ENCODE measurements at regions not wholly inside any gene's neighbourhood (a gene's known extent, or its start where the extent isn't known, plus 50 kb on each side); places are given as distances from the start of the nearest gene placed in this dataset.

- H3K27ac ChIP-seq: no peak overlapping the region
- CTCF ChIA-PET: no interaction called here
- no peaks in the 10 kb centered on the region for H3K27me3 ChIP-seq (ENCODE audit: insufficient read depth, low read depth)
- H3K79me2 ChIP-seq (ENCODE audit: low read depth): no peaks in the 10 kb centered on the region
- TF ChIP-seq EZH2 (IDR thresholded peaks at IDR 0.05; ENCODE audit: low read depth) (no peak), CTCF (conservative IDR thresholded peaks at IDR 0.05) (no peak)
- H3K36me3 ChIP-seq (ENCODE audit: low read depth): no peaks in the 10 kb centered on the region
- H3K9me3 ChIP-seq (ENCODE audit: insufficient read depth, low read depth): no peaks in the 10 kb centered on the region
- H3K4me3 ChIP-seq: no peak overlapping the region
- BruUV-seq (replicated peaks): no TSS peak
- H4K20me1 ChIP-seq (ENCODE audit: insufficient read depth): no peaks in the 10 kb centered on the region
- no peak for DNase-seq
- H3K4me1 ChIP-seq (replicated peaks; ENCODE audit: insufficient read depth): no peaks in the 10 kb centered on the region
- intact Hi-C loops (cut with micrococcal nuclease; ENCODE audit: unreplicated experiment): no loop called here
- POLR2A ChIA-PET (ENCODE audit: unreplicated experiment): no interaction called here
- H3K9me2 ChIP-seq (ENCODE audit: insufficient read depth): no peaks in the 10 kb centered on the region
- no peak overlapping the region for H3K4me2 ChIP-seq
- no peaks in the 10 kb centered on the region for H3F3A ChIP-seq (ENCODE audit: insufficient read depth, low read depth)
- no peak overlapping the region for H2AFZ ChIP-seq
These were observed 823.2 kb downstream of the DHX35 start for GRCh38 chr20:39785252-39785917.

GRCh38 chr20:39784693-39785092 is 822.5 kb downstream of the DHX35 start:
- no peak overlapping the region for H3K4me2 ChIP-seq
- no peaks in the 10 kb centered on the region for H3K27me3 ChIP-seq (ENCODE audit: insufficient read depth, low read depth)
- intact Hi-C loops (cut with micrococcal nuclease; ENCODE audit: unreplicated experiment): no loop called here
- H2AFZ ChIP-seq: no peak overlapping the region
- ChIA-PET POLR2A (ENCODE audit: unreplicated experiment) (no interaction called here), CTCF (no interaction called here)
- no peaks in the 10 kb centered on the region for H4K20me1 ChIP-seq (ENCODE audit: insufficient read depth)
- no peaks in the 10 kb centered on the region for H3F3A ChIP-seq (ENCODE audit: insufficient read depth, low read depth)
- H3K4me3 ChIP-seq: no peak overlapping the region
- H3K79me2 ChIP-seq (ENCODE audit: low read depth): no peaks in the 10 kb centered on the region
- TF ChIP-seq EZH2 (IDR thresholded peaks at IDR 0.05; ENCODE audit: low read depth): no peak
- TF ChIP-seq CTCF (conservative IDR thresholded peaks at IDR 0.05): no peak
- H3K4me1 ChIP-seq (replicated peaks; ENCODE audit: insufficient read depth): no peaks in the 10 kb centered on the region
- H3K9me3 ChIP-seq (ENCODE audit: insufficient read depth, low read depth): no peaks in the 10 kb centered on the region
- H3K36me3 ChIP-seq (ENCODE audit: low read depth): no peaks in the 10 kb centered on the region
- H3K9me2 ChIP-seq (ENCODE audit: insufficient read depth): no peaks in the 10 kb centered on the region
- no peak overlapping the region for H3K27ac ChIP-seq
- no peak for DNase-seq
- no TSS peak for BruUV-seq (replicated peaks)

GRCh38 chr20:39778847-39779604 is 816.9 kb downstream of the DHX35 start:
- no peak overlapping the region for H3K4me3 ChIP-seq
- no peaks in the 10 kb centered on the region for H4K20me1 ChIP-seq (ENCODE audit: insufficient read depth)
- TF ChIP-seq EZH2 (IDR thresholded peaks at IDR 0.05; ENCODE audit: low read depth) (no peak), CTCF (conservative IDR thresholded peaks at IDR 0.05) (no peak)
- CTCF ChIA-PET: no interaction called here
- no peaks in the 10 kb centered on the region for H3K36me3 ChIP-seq (ENCODE audit: low read depth)
- no peak for DNase-seq
- H3K79me2 ChIP-seq (ENCODE audit: low read depth): no peaks in the 10 kb centered on the region
- H3K27me3 ChIP-seq (ENCODE audit: insufficient read depth, low read depth): no peaks in the 10 kb centered on the region
- H3K4me1 ChIP-seq (replicated peaks; ENCODE audit: insufficient read depth): no peaks in the 10 kb centered on the region
- H3K27ac ChIP-seq: no peak overlapping the region
- no peaks in the 10 kb centered on the region for H3K9me2 ChIP-seq (ENCODE audit: insufficient read depth)
- H2AFZ ChIP-seq: no peak overlapping the region
- intact Hi-C loops (cut with micrococcal nuclease; ENCODE audit: unreplicated experiment): no loop called here
- BruUV-seq (replicated peaks): no TSS peak
- POLR2A ChIA-PET (ENCODE audit: unreplicated experiment): no interaction called here
- H3K4me2 ChIP-seq: no peak overlapping the region
- no peaks in the 10 kb centered on the region for H3K9me3 ChIP-seq (ENCODE audit: insufficient read depth, low read depth)
- no peaks in the 10 kb centered on the region for H3F3A ChIP-seq (ENCODE audit: insufficient read depth, low read depth)
